ENCODE measurements at regions not wholly inside any gene's neighbourhood (a gene's known extent, or its start where the extent isn't known, plus 50 kb on each side); places are given as distances from the start of the nearest gene placed in this dataset.
"Not testable (repeated sequence)": the region's sequence is repeated elsewhere in the genome, so short reads cannot be mapped to it uniquely, and the experiment has no call there.

DNA sequence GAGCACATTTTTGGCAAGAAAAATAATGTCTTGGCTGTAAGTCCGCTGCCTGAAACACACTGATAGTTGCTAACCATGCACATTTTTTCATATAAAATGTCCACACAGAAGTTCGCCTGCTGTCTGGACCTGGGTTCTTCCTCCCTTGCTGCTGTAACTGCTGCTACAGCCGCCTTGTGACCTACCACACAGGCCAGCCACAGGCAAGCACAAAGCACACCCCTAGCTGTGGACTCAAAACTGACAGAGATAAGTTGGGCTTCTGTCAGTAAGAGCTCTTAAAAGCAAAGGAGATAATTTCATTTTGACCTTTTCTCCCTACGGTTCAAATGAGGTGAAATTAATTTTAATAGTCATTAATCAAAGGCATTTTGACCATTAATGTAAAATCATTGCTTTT lies 354.7 kb downstream of the OTUD1 start:
- H3K27ac ChIP-seq = no peak overlapping the region
- no peaks in the 10 kb centered on the region for H3K9me3 ChIP-seq
- TF ChIP-seq CTCF (IDR thresholded peaks at IDR 0.05) (no peak), POLR2A (IDR thresholded peaks at IDR 0.05) (no peak)
- WGBS (ENCODE audit: insufficient coverage, low coverage, low lambda C conversion rate, missing lambda C conversion rate) = 45% methylated on average over 4 of the region's 4 CpGs
- H3K4me1 ChIP-seq = no peaks in the 10 kb centered on the region
- no peak overlapping the region for H3K4me3 ChIP-seq
- intact Hi-C loops (cut with DNase I) = no loop called here
- no peaks in the 10 kb centered on the region for H3K27me3 ChIP-seq
- no peak for ATAC-seq
- no peaks in the 10 kb centered on the region for H3K36me3 ChIP-seq
- DNase-seq = no peak

DNA sequence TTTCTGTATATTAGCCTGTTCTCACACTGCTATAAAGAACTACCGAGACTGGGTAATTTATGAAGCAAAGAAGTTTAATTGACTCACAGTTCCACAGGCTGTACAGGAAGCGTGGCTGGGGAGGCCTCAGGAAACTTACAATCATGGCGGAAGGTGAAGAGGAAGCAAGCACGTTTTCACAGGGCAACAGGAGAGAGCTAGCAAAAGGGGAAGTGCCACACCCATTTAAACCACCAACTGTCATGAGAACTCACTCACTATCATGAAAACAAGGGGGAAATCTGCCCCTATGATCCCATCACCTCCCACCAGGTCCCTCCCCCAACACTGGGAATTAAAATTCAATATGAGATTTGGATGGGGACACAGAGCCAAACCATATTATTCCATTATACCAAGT lies 358.6 kb downstream of the OTUD1 start:
- ATAC-seq; intact Hi-C loops (cut with DNase I); H3K27ac ChIP-seq; DNase-seq; H3K4me3 ChIP-seq; H3K4me1 ChIP-seq; H3K36me3 ChIP-seq; H3K27me3 ChIP-seq; H3K9me3 ChIP-seq: not testable (repeated sequence)
- WGBS (ENCODE audit: insufficient coverage, low coverage, low lambda C conversion rate, missing lambda C conversion rate) = 42% methylated on average over 3 of the region's 4 CpGs

DNA sequence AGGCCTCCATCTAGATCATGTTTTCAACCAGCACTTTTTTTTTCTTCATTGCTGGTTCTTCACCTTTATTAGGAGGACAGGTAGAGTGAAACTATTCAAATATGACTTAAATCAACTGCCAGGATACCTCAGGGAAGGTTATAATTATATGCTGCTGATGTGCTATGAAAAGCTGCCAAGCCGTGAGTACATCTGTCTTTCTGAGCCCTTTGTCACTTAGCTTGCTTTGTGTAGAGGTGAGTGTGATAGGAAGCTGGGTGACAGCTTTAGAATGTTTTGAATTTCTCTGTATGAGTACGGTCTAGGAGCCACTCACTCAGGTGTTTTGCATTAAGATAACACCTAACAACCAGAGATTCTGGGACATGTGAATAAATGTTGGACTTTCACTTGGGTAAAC lies 365.2 kb downstream of the OTUD1 start:
- intact Hi-C loops (cut with DNase I) = no loop called here
- Histone ChIP-seq H3K27me3 (no peaks in the 10 kb centered on the region), H3K36me3 (no peaks in the 10 kb centered on the region), H3K27ac (no peak overlapping the region), H3K4me3 (no peak overlapping the region), H3K4me1 (no peaks in the 10 kb centered on the region), H3K9me3 (no peaks in the 10 kb centered on the region)
- ATAC-seq (no peak), DNase-seq (no peak)
- WGBS (ENCODE audit: insufficient coverage, low coverage, low lambda C conversion rate, missing lambda C conversion rate) = 53% methylated on average over 2 of the region's 2 CpGs
- no peak for TF ChIP-seq POLR2A (IDR thresholded peaks at IDR 0.05)
- no peak for TF ChIP-seq CTCF (IDR thresholded peaks at IDR 0.05)

- H3K36me3 ChIP-seq = no peaks in the 10 kb centered on the region
- intact Hi-C loops (cut with DNase I) = no loop called here
- no peaks in the 10 kb centered on the region for H3K27me3 ChIP-seq
- TF ChIP-seq POLR2A (IDR thresholded peaks at IDR 0.05) (no peak), CTCF (IDR thresholded peaks at IDR 0.05) (no peak)
- ATAC-seq = no peak
- H3K27ac ChIP-seq = no peak overlapping the region
- 43% methylated on average over 3 of the region's 3 CpGs for WGBS (ENCODE audit: insufficient coverage, low coverage, low lambda C conversion rate, missing lambda C conversion rate)
- no peak for DNase-seq
- H3K4me3 ChIP-seq = no peak overlapping the region
- H3K9me3 ChIP-seq = no peaks in the 10 kb centered on the region
- no peaks in the 10 kb centered on the region for H3K4me1 ChIP-seq
Observed at GRCh38 chr10:23813687-23814086, 374.8 kb downstream of the OTUD1 start.

GRCh38 chr10:23818484-23818883 lies 379.6 kb downstream of the OTUD1 start:
- H3K27ac ChIP-seq = no peak overlapping the region
- WGBS (ENCODE audit: insufficient coverage, low coverage, low lambda C conversion rate, missing lambda C conversion rate) = 37% methylated on average over 3 of the region's 3 CpGs
- no peak for DNase-seq

More at GRCh38 chr10:23818484-23818883, 379.6 kb downstream of the OTUD1 start:
- no peaks in the 10 kb centered on the region for H3K9me3 ChIP-seq
- no peaks in the 10 kb centered on the region for H3K27me3 ChIP-seq
- intact Hi-C loops (cut with DNase I) = no loop called here
- H3K36me3 ChIP-seq = no peaks in the 10 kb centered on the region
- TF ChIP-seq CTCF (IDR thresholded peaks at IDR 0.05) (no peak), POLR2A (IDR thresholded peaks at IDR 0.05) (no peak)
- no peak overlapping the region for H3K4me3 ChIP-seq
- no peak for ATAC-seq
- H3K4me1 ChIP-seq = no peaks in the 10 kb centered on the region
